H1 (cell line): ENCODE measurements at regions not wholly inside any gene's neighbourhood (a gene's known extent, or its start where the extent isn't known, plus 50 kb on each side); places are given as distances from the start of the nearest gene placed in this dataset.

Source experiments
- CTCF ChIA-PET: fragments of 300-600 bp; sonication (Branson Sonifier 250); formaldehyde crosslinking; loops from one replicate; lab custom pipeline; 2021; ENCODE audit not compliant: partially characterized antibody; lab: Charles Lee
- POLR2A ChIA-PET: fragments of 300-600 bp; sonication (Branson Sonifier 250); formaldehyde crosslinking; loops from one replicate; lab custom pipeline; 2021; ENCODE audit warnings: inconsistent platforms; ENCODE audit not compliant: partially characterized antibody; lab: Charles Lee
- DNase-seq, 2 experiments: peaks; one replicate each; pipeline versions ENCODE4 v3.0.0 to v3.0.0-alpha.2; 2010 to 2022; ENCODE audit warnings: low spot score in 2 of 2, low read depth in 1 of 2, mixed read lengths in 1 of 2
- FAIRE-seq: peaks from 2 replicates; lab custom pipeline; 2011; peaks lifted over from hg19 to GRCh38; lab: Jason Lieb, UNC
- H2AFZ ChIP-seq: 2 replicates; pipeline ENCODE4 v1.8.1; 2012; ENCODE audit warnings: low read length, inconsistent platforms
- H2AK5ac ChIP-seq: 2 replicates; pipeline ENCODE4 v1.6.1; 2013; ENCODE audit warnings: low read depth, low read length
- H2BK120ac ChIP-seq: replicated peaks from 2 replicates; pipeline ENCODE3; 2013; ENCODE audit warnings: low read depth, low read length, inconsistent platforms
- H2BK12ac ChIP-seq: 2 replicates; pipeline ENCODE4 v1.6.1; 2013; ENCODE audit warnings: low read depth, low read length
- H2BK15ac ChIP-seq: 2 replicates; pipeline ENCODE4 v1.6.1; 2013; ENCODE audit warnings: low read length
- H2BK20ac ChIP-seq: 2 replicates; pipeline ENCODE4 v1.6.1; 2013; ENCODE audit warnings: low read length
- H2BK5ac ChIP-seq: 2 replicates; pipeline ENCODE4 v1.6.1; 2013; ENCODE audit warnings: low read depth, low read length
- H3K14ac ChIP-seq: 2 replicates; pipeline ENCODE4 v1.6.1; 2013; ENCODE audit warnings: inconsistent platforms; ENCODE audit not compliant: insufficient read length
- H3K18ac ChIP-seq: 2 replicates; pipeline ENCODE4 v1.6.1; 2013; ENCODE audit warnings: low read length; ENCODE audit errors: extremely low read depth
- H3K23ac ChIP-seq: 2 replicates; pipeline ENCODE4 v1.6.1; 2013; ENCODE audit warnings: inconsistent platforms; ENCODE audit not compliant: insufficient read length
- H3K23me2 ChIP-seq: 2 replicates; pipeline ENCODE4 v1.6.1; 2013; ENCODE audit warnings: low read depth, low read length
- H3K27ac ChIP-seq: 2 replicates; pipeline ENCODE4 v1.6.1; 2011; ENCODE audit warnings: low read depth, low read length, inconsistent platforms
- H3K27me3 ChIP-seq, 4 experiments: replicated peaks in 1 of 4; 1 replicate in 1 of 4; 2 replicates in 3 of 4; pipeline versions ENCODE4 v1.6.1 to v1.8.1; 2011 to 2013; ENCODE audit warnings: low read length in 3 of 4, mild to moderate bottlenecking in 3 of 4, inconsistent platforms in 2 of 4, mixed read lengths in 2 of 4, moderate library complexity in 1 of 4; ENCODE audit not compliant: control insufficient read depth in 3 of 4, insufficient read depth in 3 of 4; ENCODE audit errors: extremely low read depth in 1 of 4
- H3K36me3 ChIP-seq, 4 experiments: 2 replicates each; pipeline versions ENCODE4 v1.6.1 to v1.8.1; 2011 to 2013; ENCODE audit warnings: mild to moderate bottlenecking in 4 of 4, low read length in 3 of 4, moderate library complexity in 2 of 4, control low read depth in 1 of 4, inconsistent platforms in 1 of 4; ENCODE audit not compliant: insufficient read depth in 4 of 4, control insufficient read depth in 2 of 4
- H3K4ac ChIP-seq: replicated peaks from 2 replicates; pipeline ENCODE3; 2013; ENCODE audit warnings: low read length, low read depth, mixed read lengths, inconsistent platforms; ENCODE audit not compliant: insufficient read length
- H3K4me1 ChIP-seq, 4 experiments: replicated peaks in 1 of 4; 1 replicate in 1 of 4; 2 replicates in 3 of 4; pipeline versions ENCODE4 v1.6.1 to v1.8.1; 2011 to 2013; ENCODE audit warnings: low read length in 3 of 4, inconsistent platforms in 2 of 4, mixed read lengths in 1 of 4; ENCODE audit not compliant: insufficient read depth in 4 of 4, control insufficient read depth in 3 of 4
- H3K4me2 ChIP-seq, 2 experiments: 2 replicates each; pipeline versions ENCODE4 v1.6.1 to v1.8.1; 2011 to 2013; ENCODE audit warnings: low read depth in 2 of 2, low read length in 2 of 2, control low read depth in 1 of 2, inconsistent platforms in 1 of 2, mild to moderate bottlenecking in 1 of 2; ENCODE audit not compliant: insufficient read depth in 1 of 2
- H3K4me3 ChIP-seq, 4 experiments: fragments of 200-600, 300-600 bp in 1 of 4; sonication (generic), shearing (Covaris generic), sonication (Bioruptor Twin) in 1 of 4; 2 replicates each; pipeline versions ENCODE4 v1.5.1 to v1.8.1; 2011 to 2016; ENCODE audit warnings: low read length in 4 of 4, low read depth in 3 of 4, control low read depth in 2 of 4, inconsistent platforms in 2 of 4, mild to moderate bottlenecking in 2 of 4, mixed read lengths in 1 of 4, moderate library complexity in 1 of 4; ENCODE audit not compliant: insufficient read depth in 2 of 4; ENCODE audit errors: extremely low read depth in 1 of 4
- H3K56ac ChIP-seq: replicated peaks from 2 replicates; pipeline ENCODE3; 2013; ENCODE audit warnings: low read depth, mild to moderate bottlenecking, mixed read lengths, low read length, inconsistent platforms; ENCODE audit not compliant: insufficient read length
- H3K79me1 ChIP-seq: 2 replicates; pipeline ENCODE4 v1.6.1; 2013; ENCODE audit warnings: low read depth, low read length, control low read depth
- H3K79me2 ChIP-seq, 2 experiments: 2 replicates each; pipeline versions ENCODE4 v1.6.1 to v1.8.1; 2012 to 2013; ENCODE audit warnings: low read length in 2 of 2, mild to moderate bottlenecking in 2 of 2, inconsistent platforms in 1 of 2; ENCODE audit not compliant: insufficient read depth in 2 of 2, control insufficient read depth in 1 of 2
- H3K9ac ChIP-seq, 4 experiments: replicated peaks in 1 of 4; 1 replicate in 1 of 4; 2 replicates in 3 of 4; pipeline versions ENCODE4 v1.6.1 to v1.8.1; 2011 to 2013; ENCODE audit warnings: low read depth in 3 of 4, low read length in 3 of 4, control low read depth in 2 of 4, mild to moderate bottlenecking in 2 of 4, moderate library complexity in 2 of 4, inconsistent platforms in 1 of 4; ENCODE audit errors: extremely low read depth in 1 of 4
- H3K9me3 ChIP-seq, 2 experiments: 2 replicates each; pipeline versions ENCODE4 v1.6.1 to v1.8.1; 2012 to 2013; ENCODE audit warnings: mild to moderate bottlenecking in 2 of 2, moderate library complexity in 2 of 2, control low read depth in 1 of 2, inconsistent platforms in 1 of 2, low read depth in 1 of 2, low read length in 1 of 2, mixed read lengths in 1 of 2; ENCODE audit not compliant: insufficient read depth in 2 of 2
- H4K20me1 ChIP-seq, 2 experiments: replicated peaks in 1 of 2; 2 replicates each; pipeline versions ENCODE3 to v1.8.1; 2011 to 2013; ENCODE audit warnings: inconsistent platforms in 2 of 2, low read length in 2 of 2, mild to moderate bottlenecking in 1 of 2; ENCODE audit not compliant: insufficient read depth in 2 of 2, control insufficient read depth in 1 of 2
- H4K5ac ChIP-seq: 2 replicates; pipeline ENCODE4 v1.6.1; 2013; ENCODE audit warnings: low read length, low read depth, mixed read lengths, inconsistent platforms; ENCODE audit not compliant: insufficient read length
- H4K8ac ChIP-seq: 2 replicates; pipeline ENCODE4 v1.8.0; 2013; ENCODE audit warnings: mild to moderate bottlenecking, moderate library complexity, low read length, inconsistent platforms; ENCODE audit not compliant: insufficient read depth; ENCODE audit errors: extremely low read depth
- H4K91ac ChIP-seq: replicated peaks from 2 replicates; pipeline ENCODE3; 2013; ENCODE audit warnings: low read length, mixed read lengths, inconsistent platforms; ENCODE audit not compliant: insufficient read length
- KDM1A ChIP-seq: fragments of 200-600, 300-600 bp; sonication (generic); IDR thresholded peaks from 2 replicates; pipeline ENCODE4 v1.7.1; 2016; ENCODE audit warnings: mild to moderate bottlenecking, low read length, borderline replicate concordance
- SIX5 ChIP-seq: IDR thresholded peaks from 2 replicates; pipeline ENCODE4 v1.6.1; 2011; ENCODE audit warnings: mild to moderate bottlenecking, low read depth, low read length
- TAF7 ChIP-seq: optimal IDR thresholded peaks from 2 replicates; pipeline ENCODE3; 2011; ENCODE audit warnings: low read depth, mild to moderate bottlenecking, inconsistent platforms, low read length, moderate library complexity, borderline replicate concordance
- WGBS, 2 experiments: shearing (Covaris generic) in 1 of 2; methylation state at CpG; one replicate each; pipeline versions ENCODE4 v1.1.6 to v1.1.7; 2013 to 2015; ENCODE audit warnings: low lambda C conversion rate in 2 of 2, mixed read lengths in 2 of 2, inconsistent platforms in 1 of 2, low coverage in 1 of 2, missing lambda C conversion rate in 1 of 2; ENCODE audit not compliant: insufficient replicate concordance in 2 of 2, insufficient coverage in 1 of 2, insufficient read length in 1 of 2; ENCODE audit errors: extremely low coverage in 1 of 2, missing lambda C conversion rate in 1 of 2; 5-methylcytosine and 5-hydroxymethylcytosine counted together
- TF ChIP-seq, protein P1 (sequence below), 3 experiments: IDR thresholded peaks; 1 replicate in 2 of 3; 2 replicates in 1 of 3; pipeline versions ENCODE4 v1.5.1 to v1.6.1; 2011; ENCODE audit warnings: low read length in 3 of 3, mild to moderate bottlenecking in 3 of 3, inconsistent platforms in 2 of 3, low read depth in 1 of 3, moderate library complexity in 1 of 3; ENCODE audit not compliant: insufficient read depth in 1 of 3; ENCODE audit errors: control extremely low read depth in 1 of 3

DNA sequence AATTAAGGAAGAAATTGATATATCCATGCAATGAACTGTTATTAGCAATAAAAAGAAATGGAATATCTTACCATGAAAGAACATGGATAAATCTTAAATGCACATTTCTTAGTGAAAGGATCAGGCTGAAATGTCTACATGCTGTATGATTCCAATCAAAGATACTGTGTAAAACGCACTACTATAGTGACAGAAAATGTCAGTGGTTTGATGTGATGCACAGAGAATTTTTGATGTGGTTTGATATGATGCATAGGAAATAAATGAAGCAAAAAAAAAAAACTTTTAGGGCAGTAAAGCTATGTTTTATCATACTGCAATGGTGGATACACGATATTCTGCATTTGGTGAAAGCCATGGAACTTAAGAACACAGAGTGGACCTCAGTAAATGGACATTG, 547.6 kb downstream of the GABRG1 start:
- Histone ChIP-seq H3K23me2 (no peaks in the 10 kb centered on the region), H4K5ac (no peak overlapping the region), H2BK5ac (no peak overlapping the region), H3K79me1 (no peaks in the 10 kb centered on the region), H3K36me3 (no peaks in the 10 kb centered on the region), H4K91ac (no peak overlapping the region), H3K27ac (no peak overlapping the region), H4K20me1 (no peaks in the 10 kb centered on the region), H3K4me3 (no peak overlapping the region), H3K23ac (no peak overlapping the region), H2BK120ac (no peak overlapping the region), H4K8ac (no peak overlapping the region), H2BK20ac (no peak overlapping the region), H3K9ac (no peak overlapping the region), H3K27me3 (no peaks in the 10 kb centered on the region), H2AK5ac (no peak overlapping the region), H3K4me1 (no peaks in the 10 kb centered on the region), H3K56ac (no peak overlapping the region), H2BK15ac (no peak overlapping the region), H3K14ac (no peak overlapping the region), H2AFZ (no peak overlapping the region), H3K9me3 (no peaks in the 10 kb centered on the region), H3K79me2 (no peaks in the 10 kb centered on the region), H3K18ac (no peak overlapping the region), H2BK12ac (no peak overlapping the region), H3K4me2 (no peak overlapping the region), H3K4ac (no peak overlapping the region)
- FAIRE-seq (no peak), DNase-seq (no peak)
- ChIA-PET CTCF (no interaction called here), POLR2A (no interaction called here)
- 97% methylated on average over 2 of the region's 2 CpGs; no CpG with 5 or more reads in 1 of the 2 experiments for WGBS, 2 experiments
- TF ChIP-seq TAF7 (no peak), KDM1A (no peak), SIX5 (no peak)
- TF ChIP-seq, protein P1, sequence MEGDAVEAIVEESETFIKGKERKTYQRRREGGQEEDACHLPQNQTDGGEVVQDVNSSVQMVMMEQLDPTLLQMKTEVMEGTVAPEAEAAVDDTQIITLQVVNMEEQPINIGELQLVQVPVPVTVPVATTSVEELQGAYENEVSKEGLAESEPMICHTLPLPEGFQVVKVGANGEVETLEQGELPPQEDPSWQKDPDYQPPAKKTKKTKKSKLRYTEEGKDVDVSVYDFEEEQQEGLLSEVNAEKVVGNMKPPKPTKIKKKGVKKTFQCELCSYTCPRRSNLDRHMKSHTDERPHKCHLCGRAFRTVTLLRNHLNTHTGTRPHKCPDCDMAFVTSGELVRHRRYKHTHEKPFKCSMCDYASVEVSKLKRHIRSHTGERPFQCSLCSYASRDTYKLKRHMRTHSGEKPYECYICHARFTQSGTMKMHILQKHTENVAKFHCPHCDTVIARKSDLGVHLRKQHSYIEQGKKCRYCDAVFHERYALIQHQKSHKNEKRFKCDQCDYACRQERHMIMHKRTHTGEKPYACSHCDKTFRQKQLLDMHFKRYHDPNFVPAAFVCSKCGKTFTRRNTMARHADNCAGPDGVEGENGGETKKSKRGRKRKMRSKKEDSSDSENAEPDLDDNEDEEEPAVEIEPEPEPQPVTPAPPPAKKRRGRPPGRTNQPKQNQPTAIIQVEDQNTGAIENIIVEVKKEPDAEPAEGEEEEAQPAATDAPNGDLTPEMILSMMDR (IDR thresholded peaks at IDR 0.05; ENCODE audit: control extremely low read depth in 1 of 3, insufficient read depth in 1 of 3, low read depth in 1 of 3, low read length in 3 of 3) = no peak
